ENCODE measurements at regions not wholly inside any gene's neighbourhood (a gene's known extent, or its start where the extent isn't known, plus 50 kb on each side); places are given as distances from the start of the nearest gene placed in this dataset.
A peak's percentile ranks its signal among the peaks of the same experiment; 100 is the strongest.

DNA sequence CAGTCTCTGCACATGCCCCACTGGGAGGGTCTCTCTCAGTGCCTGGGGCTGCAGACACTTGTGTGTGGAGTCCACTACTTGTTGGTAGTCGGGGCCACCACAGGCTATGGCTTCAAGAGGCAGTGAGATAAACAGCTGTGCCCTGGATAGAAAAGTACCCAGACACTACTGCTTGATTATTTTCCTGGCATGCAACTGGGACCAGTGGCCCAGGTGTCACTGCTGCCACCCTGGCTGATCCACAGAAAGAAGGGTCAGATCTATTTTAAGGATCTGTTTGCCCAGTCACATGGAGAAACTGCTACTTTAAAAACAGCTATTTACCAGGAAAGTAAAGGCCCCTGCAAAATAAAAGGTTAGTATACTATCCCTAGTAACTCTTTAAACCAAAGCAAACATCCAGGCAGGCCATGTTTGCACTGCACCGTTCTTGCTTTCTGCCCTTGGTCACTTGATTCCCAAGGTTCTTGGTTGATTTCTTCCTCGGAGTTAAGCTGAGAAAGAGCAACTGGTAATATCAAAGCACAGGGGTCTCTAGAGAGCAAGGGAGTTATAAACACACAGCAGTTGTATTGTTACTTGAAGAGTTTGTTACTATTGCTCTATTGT, 99.9 kb downstream of the GLUL start:
- H3K9ac ChIP-seq (ENCODE audit: control insufficient read depth, extremely low read depth, insufficient read depth, low read length): no peak overlapping the region
- no peak overlapping the region for H3K4me3 ChIP-seq (ENCODE audit: control insufficient read depth in 2 of 3, extremely low read depth in 1 of 3, insufficient read depth in 2 of 3, low read depth in 1 of 3, low read length in 3 of 3)
- no peak for DNase-seq (ENCODE audit: low read depth, low spot score)
- H3K4me1 ChIP-seq (ENCODE audit: control insufficient read depth, extremely low read depth, insufficient read depth, low read length): peaks cover 19% of the 10 kb centered on the region
- no peak for TF ChIP-seq EZH2 (IDR thresholded peaks at IDR 0.05; ENCODE audit: low read length)
- TF ChIP-seq, protein P1, sequence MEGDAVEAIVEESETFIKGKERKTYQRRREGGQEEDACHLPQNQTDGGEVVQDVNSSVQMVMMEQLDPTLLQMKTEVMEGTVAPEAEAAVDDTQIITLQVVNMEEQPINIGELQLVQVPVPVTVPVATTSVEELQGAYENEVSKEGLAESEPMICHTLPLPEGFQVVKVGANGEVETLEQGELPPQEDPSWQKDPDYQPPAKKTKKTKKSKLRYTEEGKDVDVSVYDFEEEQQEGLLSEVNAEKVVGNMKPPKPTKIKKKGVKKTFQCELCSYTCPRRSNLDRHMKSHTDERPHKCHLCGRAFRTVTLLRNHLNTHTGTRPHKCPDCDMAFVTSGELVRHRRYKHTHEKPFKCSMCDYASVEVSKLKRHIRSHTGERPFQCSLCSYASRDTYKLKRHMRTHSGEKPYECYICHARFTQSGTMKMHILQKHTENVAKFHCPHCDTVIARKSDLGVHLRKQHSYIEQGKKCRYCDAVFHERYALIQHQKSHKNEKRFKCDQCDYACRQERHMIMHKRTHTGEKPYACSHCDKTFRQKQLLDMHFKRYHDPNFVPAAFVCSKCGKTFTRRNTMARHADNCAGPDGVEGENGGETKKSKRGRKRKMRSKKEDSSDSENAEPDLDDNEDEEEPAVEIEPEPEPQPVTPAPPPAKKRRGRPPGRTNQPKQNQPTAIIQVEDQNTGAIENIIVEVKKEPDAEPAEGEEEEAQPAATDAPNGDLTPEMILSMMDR (optimal IDR thresholded peaks at IDR 0.05 in 1 of 3, IDR thresholded peaks at IDR 0.05 in 1 of 3, conservative IDR thresholded peaks at IDR 0.05 in 1 of 3; ENCODE audit: extremely low read depth in 1 of 3, insufficient read depth in 2 of 3, low read length in 3 of 3): no peak
- no peaks in the 10 kb centered on the region for H3K9me1 ChIP-seq (ENCODE audit: control insufficient read depth, extremely low read depth, insufficient read depth, low read length)
- no peaks in the 10 kb centered on the region for H4K20me1 ChIP-seq (ENCODE audit: control insufficient read depth, extremely low read depth, insufficient read depth, low read length)
- no peak overlapping the region for H3K27ac ChIP-seq (ENCODE audit: control insufficient read depth, insufficient read depth, low read length)
- no peak overlapping the region for H3K4me2 ChIP-seq (ENCODE audit: control insufficient read depth, extremely low read depth, insufficient read depth, low read depth, low read length)
- H3K9me3 ChIP-seq (ENCODE audit: control insufficient read depth, low read depth, low read length): no peaks in the 10 kb centered on the region
- H2AFZ ChIP-seq (ENCODE audit: control insufficient read depth, low read length): no peak overlapping the region
- no peaks in the 10 kb centered on the region for H3K27me3 ChIP-seq (ENCODE audit: control insufficient read depth, extremely low read depth, insufficient read depth, low read length)
- no peaks in the 10 kb centered on the region for H3K36me3 ChIP-seq (ENCODE audit: control insufficient read depth in 2 of 2, extremely low read depth in 1 of 2, insufficient read depth in 2 of 2, low read length in 2 of 2)
- dilution Hi-C loops (cut with MboI; ENCODE audit: extremely low pct_ligation_motif_present, low sequenced_read_pairs): no loop called here
- FAIRE-seq: no peak
- no peaks in the 10 kb centered on the region for H3K79me2 ChIP-seq (ENCODE audit: control insufficient read depth, insufficient read depth, low read length)

DNA sequence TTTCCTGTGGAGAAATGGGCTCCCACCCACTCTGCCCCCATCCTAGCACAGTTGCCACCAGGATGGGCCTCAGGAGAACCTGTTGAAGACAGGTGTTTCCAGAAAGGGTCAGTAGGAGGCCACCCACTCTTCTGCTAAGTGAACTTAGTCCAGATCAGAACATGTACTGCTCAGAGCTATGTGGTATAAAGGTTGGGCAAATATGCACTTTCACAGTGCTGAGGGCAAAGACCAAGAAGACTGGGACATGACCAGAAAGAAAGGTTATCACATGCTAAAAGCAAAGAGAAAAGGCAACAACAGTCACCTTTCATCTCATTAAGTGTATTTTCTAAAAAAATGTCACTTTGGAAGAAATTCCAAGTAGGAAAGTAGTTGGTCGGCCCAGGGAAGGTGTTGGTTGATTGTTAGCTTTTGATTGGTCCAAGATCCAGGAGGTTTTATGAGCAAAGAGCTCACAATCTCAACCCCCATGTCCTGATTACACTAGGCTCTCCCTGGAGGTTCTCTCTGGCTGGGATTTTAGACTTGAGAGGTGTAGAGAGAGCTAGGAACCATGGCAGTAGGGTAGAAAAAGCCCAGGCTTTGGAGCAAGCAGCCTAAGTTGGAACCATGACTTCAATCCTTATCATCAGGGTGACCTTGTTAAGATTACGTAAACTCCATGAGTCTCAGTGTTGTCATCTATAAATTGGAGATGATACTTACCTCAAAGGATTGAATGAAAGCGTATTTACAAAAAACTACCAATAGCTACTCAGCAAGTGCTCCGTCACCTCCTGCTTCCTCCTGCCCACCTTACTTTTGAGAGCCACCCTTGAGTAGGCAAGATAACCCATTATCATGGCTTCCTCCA, 102.6 kb downstream of the GLUL start:
- dilution Hi-C loops (cut with MboI; ENCODE audit: extremely low pct_ligation_motif_present, low sequenced_read_pairs): no loop called here
- Histone ChIP-seq H3K27me3 (ENCODE audit: control insufficient read depth, extremely low read depth, insufficient read depth, low read length) (no peaks in the 10 kb centered on the region), H3K4me3 (ENCODE audit: control insufficient read depth in 2 of 3, extremely low read depth in 1 of 3, insufficient read depth in 2 of 3, low read depth in 1 of 3, low read length in 3 of 3) (no peak overlapping the region), H3K36me3 (ENCODE audit: control insufficient read depth in 2 of 2, extremely low read depth in 1 of 2, insufficient read depth in 2 of 2, low read length in 2 of 2) (no peaks in the 10 kb centered on the region), H3K9me3 (ENCODE audit: control insufficient read depth, low read depth, low read length) (no peaks in the 10 kb centered on the region), H3K9me1 (ENCODE audit: control insufficient read depth, extremely low read depth, insufficient read depth, low read length) (no peaks in the 10 kb centered on the region), H3K4me2 (ENCODE audit: control insufficient read depth, extremely low read depth, insufficient read depth, low read depth, low read length) (no peak overlapping the region), H3K79me2 (ENCODE audit: control insufficient read depth, insufficient read depth, low read length) (no peaks in the 10 kb centered on the region), H3K27ac (ENCODE audit: control insufficient read depth, insufficient read depth, low read length) (no peak overlapping the region), H3K4me1 (ENCODE audit: control insufficient read depth, extremely low read depth, insufficient read depth, low read length) (peaks cover 19% of the 10 kb centered on the region), H2AFZ (ENCODE audit: control insufficient read depth, low read length) (no peak overlapping the region), H4K20me1 (ENCODE audit: control insufficient read depth, extremely low read depth, insufficient read depth, low read length) (no peaks in the 10 kb centered on the region), H3K9ac (ENCODE audit: control insufficient read depth, extremely low read depth, insufficient read depth, low read length) (no peak overlapping the region)
- DNase-seq (ENCODE audit: low read depth, low spot score) (no peak), FAIRE-seq (peak; percentile 17)
- TF ChIP-seq, protein P1 (optimal IDR thresholded peaks at IDR 0.05 in 1 of 3, IDR thresholded peaks at IDR 0.05 in 1 of 3, conservative IDR thresholded peaks at IDR 0.05 in 1 of 3; ENCODE audit: extremely low read depth in 1 of 3, insufficient read depth in 2 of 3, low read length in 3 of 3): no peak
- no peak for TF ChIP-seq EZH2 (IDR thresholded peaks at IDR 0.05; ENCODE audit: low read length)

Measured in keratinocyte (primary cell).